ENCODE measurements at regions not wholly inside any gene's neighbourhood (a gene's known extent, or its start where the extent isn't known, plus 50 kb on each side); places are given as distances from the start of the nearest gene placed in this dataset.

DNA sequence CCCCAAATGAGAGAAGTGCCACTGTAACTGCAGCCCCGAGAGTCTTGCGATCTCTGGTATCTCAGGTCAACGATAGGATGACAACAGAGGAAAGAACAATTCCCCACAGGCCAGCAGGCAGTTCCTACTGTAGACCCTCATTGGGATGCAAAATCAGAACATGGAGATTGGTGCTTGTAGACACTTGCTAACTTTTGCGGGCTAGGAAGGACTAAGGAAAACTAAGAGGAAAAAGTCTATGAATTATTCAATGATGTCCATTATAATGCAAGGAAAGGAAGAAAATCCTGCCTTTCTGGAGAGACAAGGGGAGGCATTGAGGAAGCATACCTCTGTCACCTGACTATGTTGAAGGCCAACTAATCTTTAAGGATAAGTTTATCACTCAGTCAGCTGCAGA is 51.9 kb upstream of the CWC22 start:
- DNase-seq (ENCODE audit: low read depth) = no peak

DNA sequence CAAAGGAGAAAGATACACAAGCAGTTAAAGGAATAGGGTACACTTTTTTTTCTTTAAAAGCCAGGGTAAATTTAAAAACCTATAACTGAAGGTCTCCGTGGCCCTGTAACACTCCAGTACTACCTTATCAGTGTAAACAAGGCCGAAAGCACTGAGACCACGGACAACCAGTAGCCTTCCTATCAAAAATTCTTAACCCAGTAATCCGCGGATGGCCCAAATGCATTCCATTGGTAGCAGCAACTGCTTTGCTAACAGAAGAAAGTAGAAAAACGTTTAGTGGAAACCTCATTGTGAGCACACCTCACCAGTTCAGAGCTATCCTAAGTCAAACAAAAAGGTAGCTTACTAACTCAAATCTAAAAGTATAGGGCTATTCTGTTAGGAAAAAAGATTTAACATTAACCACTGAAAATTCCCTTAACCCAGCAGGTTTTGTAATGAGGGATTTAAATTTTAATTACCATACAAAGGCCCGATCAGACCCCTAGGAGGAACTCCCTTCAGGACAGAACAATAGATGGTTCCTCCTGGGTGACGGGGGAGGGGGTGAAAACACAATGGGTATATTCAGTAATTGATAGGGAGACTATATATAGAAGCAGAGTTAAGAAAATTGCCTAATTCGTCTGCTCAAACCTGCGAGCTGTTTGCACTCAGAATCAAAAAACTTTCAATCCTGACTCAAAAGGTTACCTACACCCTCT is 50.8 kb upstream of the CWC22 start:
- no peak for DNase-seq (ENCODE audit: low read depth)

Measured in CMK (cell line).